ENCODE measurements at regions not wholly inside any gene's neighbourhood (a gene's known extent, or its start where the extent isn't known, plus 50 kb on each side); places are given as distances from the start of the nearest gene placed in this dataset.
A peak's percentile ranks its signal among the peaks of the same experiment; 100 is the strongest.
"Not testable (repeated sequence)": the region's sequence is repeated elsewhere in the genome, so short reads cannot be mapped to it uniquely, and the experiment has no call there.

DNA sequence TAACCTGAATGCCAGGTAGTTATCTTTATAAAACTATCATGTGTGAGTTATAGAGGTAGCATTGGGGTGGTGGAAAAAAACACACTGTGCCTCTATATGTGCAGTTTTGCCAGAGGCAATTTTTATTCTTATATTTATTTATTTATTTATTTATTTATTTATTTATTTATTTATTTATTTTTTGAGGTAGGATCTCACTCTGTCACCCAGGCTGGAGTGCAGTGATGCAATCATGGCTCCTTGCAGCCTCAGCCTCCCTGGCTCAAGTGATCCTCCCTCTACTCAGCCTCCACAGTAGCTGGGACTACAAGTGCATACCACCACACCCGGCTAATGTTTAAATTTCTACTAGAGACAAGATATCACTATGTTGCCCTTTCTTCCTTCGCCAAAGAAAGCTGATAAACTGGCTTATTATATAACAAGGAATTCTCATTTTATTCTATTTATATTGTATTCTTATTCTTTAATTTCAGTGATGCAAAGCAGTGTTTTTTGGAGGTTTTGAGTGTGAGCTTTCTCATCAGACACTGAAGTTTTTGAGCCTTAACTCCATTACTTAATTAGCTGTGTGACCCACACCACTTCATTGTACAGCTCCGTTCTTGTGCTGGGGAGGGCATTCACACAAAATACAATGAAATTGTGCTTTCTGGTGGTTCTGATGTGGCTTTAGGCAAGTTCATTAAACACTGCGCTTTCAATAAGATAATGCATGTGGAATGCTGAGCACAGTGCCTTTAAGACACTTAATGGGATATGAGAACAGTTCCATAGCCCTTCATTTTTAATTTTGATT is 102.9 kb upstream of the TPTE start:
- H3K4me1 Mint-ChIP-seq (ENCODE audit: low read depth in 2 of 2); H3K27ac Mint-ChIP-seq; ATAC-seq; H3K27me3 Mint-ChIP-seq; H3K36me3 Mint-ChIP-seq; H3K4me3 Mint-ChIP-seq; H3K9me3 Mint-ChIP-seq: not testable (repeated sequence)
- peak; percentile 53 for DNase-seq (ENCODE audit: low spot score)

DNA sequence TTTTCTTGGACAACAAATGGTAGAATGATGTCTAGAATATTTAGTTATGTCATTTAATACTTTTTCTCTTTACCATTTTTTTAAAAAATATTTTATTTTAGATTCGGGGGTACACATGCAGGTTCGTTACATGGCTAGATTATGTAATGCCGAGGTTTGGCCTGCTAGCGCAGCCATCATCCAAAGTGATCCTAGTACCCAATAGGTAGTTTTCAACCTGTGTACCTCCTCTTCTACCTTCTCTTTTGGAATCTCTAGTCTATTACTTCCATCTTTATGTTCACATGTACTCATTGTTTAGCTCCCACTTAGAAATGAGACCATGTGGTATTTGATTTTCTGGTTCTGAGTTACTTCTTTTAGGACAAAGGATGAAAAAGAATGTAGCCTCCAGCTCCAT is 100.2 kb upstream of the TPTE start:
- not testable (repeated sequence) for H3K36me3 Mint-ChIP-seq; DNase-seq (ENCODE audit: low spot score); H3K4me1 Mint-ChIP-seq (ENCODE audit: low read depth in 2 of 2); H3K27ac Mint-ChIP-seq; ATAC-seq; H3K4me3 Mint-ChIP-seq; H3K27me3 Mint-ChIP-seq; H3K9me3 Mint-ChIP-seq

- not testable (repeated sequence) for ATAC-seq; H3K4me1 Mint-ChIP-seq (ENCODE audit: low read depth in 2 of 2); H3K27me3 Mint-ChIP-seq; DNase-seq (ENCODE audit: low spot score); H3K36me3 Mint-ChIP-seq; H3K9me3 Mint-ChIP-seq; H3K4me3 Mint-ChIP-seq; H3K27ac Mint-ChIP-seq
These were observed 99.8 kb upstream of the TPTE start for GRCh38 chr21:10421601-10422000.

- H3K27me3 Mint-ChIP-seq; H3K9me3 Mint-ChIP-seq; H3K4me3 Mint-ChIP-seq; H3K36me3 Mint-ChIP-seq; DNase-seq (ENCODE audit: low spot score); H3K4me1 Mint-ChIP-seq (ENCODE audit: low read depth in 2 of 2); H3K27ac Mint-ChIP-seq: not testable (repeated sequence)
- peak in 1 of 2 donors; percentile 1 for ATAC-seq
These were observed 97.1 kb upstream of the TPTE start for GRCh38 chr21:10424097-10424886.

DNA sequence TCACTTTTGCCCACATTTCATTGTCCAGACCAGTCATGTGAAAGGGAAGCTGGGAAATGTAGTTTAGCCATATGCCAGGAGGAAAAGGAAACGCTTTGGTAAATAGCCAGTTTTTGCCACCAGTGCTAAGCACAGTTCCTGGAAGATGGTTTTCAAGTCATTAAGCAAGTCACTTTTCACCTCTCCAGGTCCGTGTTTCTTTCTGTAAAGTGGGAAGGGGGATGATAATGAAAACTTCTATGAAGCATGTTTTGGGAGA is 96.6 kb upstream of the TPTE start:
- not testable (repeated sequence) for H3K9me3 Mint-ChIP-seq; H3K36me3 Mint-ChIP-seq; DNase-seq (ENCODE audit: low spot score); ATAC-seq; H3K4me3 Mint-ChIP-seq; H3K4me1 Mint-ChIP-seq (ENCODE audit: low read depth in 2 of 2); H3K27ac Mint-ChIP-seq; H3K27me3 Mint-ChIP-seq

DNA sequence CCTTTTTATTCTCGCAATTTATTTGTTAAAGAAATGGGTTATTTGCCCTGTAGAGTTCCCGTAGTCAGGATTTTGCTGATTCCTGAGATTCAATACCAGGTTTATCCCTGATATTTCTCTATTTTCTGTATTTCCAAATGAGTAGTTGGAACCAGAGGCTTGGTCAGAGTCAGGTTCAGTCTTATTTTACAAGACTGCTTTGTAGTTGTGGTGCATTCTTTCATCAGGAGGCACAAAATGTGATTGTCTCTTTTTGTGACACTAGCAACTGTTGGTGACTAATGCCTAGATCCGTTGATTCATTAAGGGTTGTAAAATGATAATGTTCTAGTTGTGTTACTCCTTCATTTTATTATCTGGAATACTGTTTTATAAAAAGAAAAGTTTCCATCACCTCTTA is 95.5 kb upstream of the TPTE start:
- no peak for ATAC-seq
- Mint-ChIP-seq H3K27me3 (no peaks in the 10 kb centered on the region), H3K9me3 (no peaks in the 10 kb centered on the region), H3K27ac (no peak overlapping the region), H3K36me3 (no peaks in the 10 kb centered on the region), H3K4me3 (no peak overlapping the region), H3K4me1 (ENCODE audit: low read depth in 2 of 2) (no peaks in the 10 kb centered on the region)
- DNase-seq (ENCODE audit: low spot score): no peak

DNA sequence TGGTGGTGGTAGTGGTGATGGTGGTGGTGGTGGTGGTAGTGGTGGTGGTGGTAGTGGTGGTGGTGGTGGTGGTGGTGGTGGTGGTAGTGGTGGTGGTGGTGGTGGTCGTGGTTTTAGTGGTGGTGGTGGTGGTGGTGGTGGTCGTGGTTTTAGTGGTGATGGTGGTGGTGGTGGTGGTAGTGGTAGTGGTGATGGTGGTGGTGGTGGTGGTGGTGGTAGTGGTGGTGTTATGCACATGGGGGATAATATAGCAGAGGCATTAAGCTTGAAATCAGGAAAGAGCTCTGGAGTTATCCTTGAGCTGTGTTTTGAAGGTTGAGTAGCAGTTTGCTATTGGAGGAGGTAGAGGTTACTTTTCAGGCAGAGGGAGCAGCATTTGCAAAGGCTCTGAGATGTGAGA is 94.6 kb upstream of the TPTE start:
- H3K4me1 Mint-ChIP-seq (ENCODE audit: low read depth in 2 of 2); H3K9me3 Mint-ChIP-seq; ATAC-seq; H3K27ac Mint-ChIP-seq; DNase-seq (ENCODE audit: low spot score); H3K4me3 Mint-ChIP-seq; H3K27me3 Mint-ChIP-seq; H3K36me3 Mint-ChIP-seq: not testable (repeated sequence)

- H3K27me3 Mint-ChIP-seq; H3K9me3 Mint-ChIP-seq; H3K4me1 Mint-ChIP-seq (ENCODE audit: low read depth in 2 of 2); H3K36me3 Mint-ChIP-seq; H3K4me3 Mint-ChIP-seq; H3K27ac Mint-ChIP-seq; DNase-seq (ENCODE audit: low spot score): not testable (repeated sequence)
- peak; percentile 4 to 32 for ATAC-seq
These were observed 94.1 kb upstream of the TPTE start for GRCh38 chr21:10427277-10427676.

DNA sequence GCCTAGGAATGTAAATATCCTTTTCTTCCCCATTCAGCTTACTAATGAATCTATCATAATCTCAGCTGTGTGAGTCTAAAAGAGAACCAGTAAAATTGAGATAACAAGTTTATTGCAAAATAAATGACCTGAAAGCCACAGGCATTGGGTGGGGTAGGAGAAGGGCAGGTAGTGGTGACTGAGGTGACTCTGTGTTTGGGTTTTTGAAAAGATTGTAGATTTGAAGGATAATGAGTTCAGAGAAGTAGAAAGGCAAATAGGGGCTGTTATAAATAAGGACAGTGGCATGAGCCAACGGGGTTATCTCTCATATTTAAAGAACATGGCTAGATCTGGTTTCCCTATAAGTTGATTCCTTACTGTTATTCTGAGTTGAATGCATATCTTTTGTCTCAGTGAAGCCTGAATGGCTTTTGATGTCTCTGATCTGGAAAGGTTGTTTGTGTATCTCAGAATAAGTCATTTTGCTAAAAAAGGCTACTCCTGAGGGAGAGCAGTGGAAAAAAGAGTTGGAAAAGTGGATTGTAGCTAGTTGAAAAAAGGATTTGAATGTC is 92.3 kb upstream of the TPTE start:
- ATAC-seq; H3K9me3 Mint-ChIP-seq; H3K27me3 Mint-ChIP-seq; H3K4me3 Mint-ChIP-seq; H3K27ac Mint-ChIP-seq; H3K4me1 Mint-ChIP-seq (ENCODE audit: low read depth in 2 of 2); DNase-seq (ENCODE audit: low spot score); H3K36me3 Mint-ChIP-seq: not testable (repeated sequence)

DNA sequence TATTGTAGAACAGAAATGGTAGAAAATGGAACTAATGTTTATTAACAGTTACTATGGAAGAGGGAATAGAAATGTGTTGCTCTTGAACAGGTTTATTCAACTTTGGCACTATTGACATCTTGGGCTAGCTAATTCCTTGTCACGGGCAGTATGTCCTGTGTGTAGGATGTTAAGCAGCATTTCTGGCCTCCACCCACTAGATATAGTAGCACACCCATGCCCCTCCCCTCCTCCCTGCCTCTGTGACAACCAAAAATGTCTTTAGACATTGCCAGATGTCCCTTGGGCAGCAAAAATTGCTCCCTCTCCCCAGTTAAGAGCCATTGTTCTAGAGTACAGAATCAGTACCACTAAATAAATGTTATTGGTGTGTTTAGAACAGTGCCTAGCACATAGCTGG is 91.4 kb upstream of the TPTE start:
- Mint-ChIP-seq H3K36me3 (no peaks in the 10 kb centered on the region), H3K9me3 (peaks cover 3% of the 10 kb centered on the region), H3K4me3 (no peak overlapping the region), H3K4me1 (ENCODE audit: low read depth in 2 of 2) (no peaks in the 10 kb centered on the region), H3K27me3 (no peaks in the 10 kb centered on the region), H3K27ac (no peak overlapping the region)
- no peak for DNase-seq (ENCODE audit: low spot score)
- peak; percentile 4 to 44 for ATAC-seq

GRCh38 chr21:10431995-10432394 is 89.4 kb upstream of the TPTE start:
- not testable (repeated sequence) for H3K27me3 Mint-ChIP-seq; H3K27ac Mint-ChIP-seq; H3K4me3 Mint-ChIP-seq; H3K36me3 Mint-ChIP-seq; DNase-seq (ENCODE audit: low spot score); H3K9me3 Mint-ChIP-seq; H3K4me1 Mint-ChIP-seq (ENCODE audit: low read depth in 2 of 2)
- peak in 1 of 2 donors; percentile 18 for ATAC-seq

GRCh38 chr21:10432456-10432855 is 88.9 kb upstream of the TPTE start:
- not testable (repeated sequence) for H3K27ac Mint-ChIP-seq; H3K4me3 Mint-ChIP-seq; H3K4me1 Mint-ChIP-seq (ENCODE audit: low read depth in 2 of 2); H3K9me3 Mint-ChIP-seq; ATAC-seq; H3K36me3 Mint-ChIP-seq; DNase-seq (ENCODE audit: low spot score); H3K27me3 Mint-ChIP-seq

DNA sequence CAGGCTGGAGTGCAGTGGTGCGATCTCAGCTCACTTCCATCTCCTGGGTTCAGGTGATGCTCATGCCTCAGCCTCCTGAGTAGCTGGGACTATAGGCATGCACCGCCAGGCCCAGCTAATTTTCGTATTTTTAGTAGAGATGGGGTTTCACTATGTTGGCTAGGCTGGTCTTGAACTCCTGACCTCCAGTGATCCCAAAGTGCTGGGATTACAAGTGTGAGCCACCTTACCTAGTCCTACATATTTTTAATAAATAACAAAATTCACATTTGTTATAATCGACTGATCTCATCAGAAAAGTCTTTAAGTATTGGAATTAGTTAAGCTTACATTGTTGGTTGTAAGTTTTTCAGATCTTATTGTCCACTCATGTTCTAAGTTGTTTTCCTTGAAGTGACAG is 83.4 kb upstream of the TPTE start:
- H3K27ac Mint-ChIP-seq; ATAC-seq; H3K9me3 Mint-ChIP-seq; H3K36me3 Mint-ChIP-seq; H3K27me3 Mint-ChIP-seq; H3K4me1 Mint-ChIP-seq (ENCODE audit: low read depth in 2 of 2); H3K4me3 Mint-ChIP-seq; DNase-seq (ENCODE audit: low spot score): not testable (repeated sequence)

GRCh38 chr21:10440639-10441038 is 80.7 kb upstream of the TPTE start:
- H3K27ac Mint-ChIP-seq; H3K27me3 Mint-ChIP-seq; H3K36me3 Mint-ChIP-seq; H3K4me3 Mint-ChIP-seq; H3K9me3 Mint-ChIP-seq; DNase-seq (ENCODE audit: low spot score); H3K4me1 Mint-ChIP-seq (ENCODE audit: low read depth in 2 of 2): not testable (repeated sequence)
- ATAC-seq: peak; percentile 53 to 65
